Naive thymus-derived CD4-positive, alpha-beta T cell (primary cell): ENCODE measurements at regions not wholly inside any gene's neighbourhood (a gene's known extent, or its start where the extent isn't known, plus 50 kb on each side); places are given as distances from the start of the nearest gene placed in this dataset.

Experiments
- ATAC-seq: fragments of 150-1000 bp; cut with Tn5 transposase; 2 replicates; pipeline ENCODE4 v1.10.0; 2021; ENCODE audit warnings: mild to moderate bottlenecking, moderate library complexity
- CTCF ChIA-PET: fragments of 350-600 bp; sonication (Branson Sonifier 250); formaldehyde crosslinking; loops from one replicate; lab custom pipeline; 2021; ENCODE audit warnings: antibody characterized with exemption; lab: Charles Lee
- POLR2A ChIA-PET: fragments of 350-600 bp; sonication (Branson Sonifier 250); formaldehyde crosslinking; loops from one replicate; lab custom pipeline; 2021; ENCODE audit warnings: antibody characterized with exemption, inconsistent platforms; lab: Charles Lee
- DNase-seq, 9 donors: peaks; one replicate each; pipeline versions ENCODE4 v3.0.0 to v3.0.0-alpha.2; 2020 to 2022; ENCODE audit warnings: mixed read lengths in 1 of 9
- H3K27ac ChIP-seq: one replicate; pipeline ENCODE4 v1.7.0; 2013; ENCODE audit warnings: mild to moderate bottlenecking, low read depth, low read length, moderate library complexity
- H3K27me3 ChIP-seq, 2 donors: one replicate each; pipeline ENCODE4 v1.7.0; 2013; ENCODE audit warnings: low read length in 2 of 2, mild to moderate bottlenecking in 2 of 2, moderate library complexity in 2 of 2; ENCODE audit not compliant: control insufficient read depth in 2 of 2, insufficient read depth in 2 of 2
- H3K36me3 ChIP-seq, 3 experiments: 1 replicate in 2 of 3; 2 replicates in 1 of 3; pipeline ENCODE4 v1.7.0; 2013; ENCODE audit warnings: low read length in 3 of 3, mild to moderate bottlenecking in 3 of 3, moderate library complexity in 1 of 3; ENCODE audit not compliant: insufficient read depth in 3 of 3, control insufficient read depth in 2 of 3
- H3K4me1 ChIP-seq, 2 donors: one replicate each; pipeline ENCODE4 v1.7.0; 2013; ENCODE audit warnings: low read length in 2 of 2, mild to moderate bottlenecking in 2 of 2, moderate library complexity in 1 of 2; ENCODE audit not compliant: control insufficient read depth in 2 of 2, insufficient read depth in 2 of 2
- H3K4me3 ChIP-seq: 2 replicates; pipeline ENCODE4 v1.7.0; 2013; ENCODE audit warnings: mild to moderate bottlenecking, low read length
- H3K9me3 ChIP-seq, 3 experiments: 1 replicate in 2 of 3; 2 replicates in 1 of 3; pipeline ENCODE4 v1.7.0; 2013; ENCODE audit warnings: low read length in 3 of 3; ENCODE audit not compliant: control insufficient read depth in 2 of 3
- H3K27ac Mint-ChIP-seq, 9 donors: one replicate each; pipeline ENCODE4 v1.8.0; 2020 to 2022; ENCODE audit warnings: mixed read lengths in 9 of 9, mild to moderate bottlenecking in 8 of 9, moderate library complexity in 5 of 9, inconsistent platforms in 2 of 9
- H3K27me3 Mint-ChIP-seq, 5 donors: one replicate each; pipeline ENCODE4 v1.8.0; 2021 to 2022; ENCODE audit warnings: mixed read lengths in 5 of 5, mild to moderate bottlenecking in 1 of 5
- H3K36me3 Mint-ChIP-seq, 5 donors: one replicate each; pipeline ENCODE4 v1.8.0; 2020 to 2022; ENCODE audit warnings: mixed read lengths in 5 of 5, mild to moderate bottlenecking in 3 of 5, inconsistent platforms in 1 of 5
- H3K4me1 Mint-ChIP-seq, 7 donors: one replicate each; pipeline ENCODE4 v1.8.0; 2020 to 2022; ENCODE audit warnings: mixed read lengths in 7 of 7, mild to moderate bottlenecking in 3 of 7, inconsistent platforms in 1 of 7
- H3K4me3 Mint-ChIP-seq, 10 donors: one replicate each; pipeline ENCODE4 v1.8.0; 2020 to 2022; ENCODE audit warnings: mild to moderate bottlenecking in 10 of 10, mixed read lengths in 10 of 10, moderate library complexity in 6 of 10, inconsistent platforms in 2 of 10
- H3K9me3 Mint-ChIP-seq, 11 donors: one replicate each; pipeline ENCODE4 v1.8.0; 2020 to 2022; ENCODE audit warnings: mixed read lengths in 11 of 11, mild to moderate bottlenecking in 4 of 11, inconsistent platforms in 1 of 11, moderate library complexity in 1 of 11
- intact Hi-C, 2 donors: fragments of 100-400 bp; cut with micrococcal nuclease; formaldehyde crosslinking; loops; one replicate each; pipeline ENCODE4 v1.15.1; 2023

GRCh38 chr12:73330584-73331351 is 1058.6 kb downstream of the TRHDE start:
- ATAC-seq (no peak), DNase-seq (no peak)
- intact Hi-C loops, result no loop called here

DNA sequence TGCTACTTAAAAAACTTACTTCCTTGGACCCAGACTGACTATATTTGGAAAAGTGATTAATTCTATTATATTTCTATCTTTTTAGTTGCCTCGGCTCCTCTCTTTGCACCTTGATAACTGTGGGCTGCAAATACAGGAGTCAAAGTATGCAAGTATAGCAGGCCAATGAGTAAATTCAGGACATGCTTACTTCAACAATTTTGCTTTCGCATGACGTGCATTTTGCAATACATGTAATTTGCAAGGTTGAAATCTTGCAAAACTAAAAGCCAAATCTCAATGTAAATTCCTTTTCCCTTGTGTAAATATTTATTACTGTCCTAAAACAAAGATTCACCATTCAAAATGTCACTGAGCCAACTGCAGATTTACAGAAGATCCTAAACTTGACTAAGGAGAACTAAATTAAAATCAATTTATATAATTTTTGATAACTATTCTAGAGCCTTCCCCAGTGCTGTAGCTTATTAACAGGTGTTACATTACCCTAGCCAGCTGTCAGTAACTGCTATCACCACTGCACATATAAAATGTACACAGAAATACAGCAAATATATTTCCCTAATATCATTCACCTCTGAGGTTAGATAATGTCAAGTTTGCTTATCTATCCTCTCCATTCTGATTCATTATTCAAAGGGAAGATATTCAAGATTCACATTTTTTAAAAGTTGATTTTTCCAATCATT is 1069.5 kb downstream of the TRHDE start:
- Histone ChIP-seq H3K4me1 (no peaks in the 10 kb centered on the region), H3K27ac (no peak overlapping the region), H3K27me3 (no peaks in the 10 kb centered on the region), H3K4me3 (no peak overlapping the region), H3K9me3 (no peaks in the 10 kb centered on the region), H3K36me3 (no peaks in the 10 kb centered on the region)
- ATAC-seq (no peak), DNase-seq (no peak)
- no peaks in the 10 kb centered on the region for H3K4me1 Mint-ChIP-seq
- ChIA-PET POLR2A (no interaction called here), CTCF (no interaction called here)
- no peaks in the 10 kb centered on the region for H3K36me3 Mint-ChIP-seq
- no peak overlapping the region for H3K4me3 Mint-ChIP-seq
- no peaks in the 10 kb centered on the region for H3K27me3 Mint-ChIP-seq
- H3K27ac Mint-ChIP-seq, result no peak overlapping the region
- H3K9me3 Mint-ChIP-seq, result peaks cover 0 to 11% (median 5%) of the 10 kb centered on the region in 11 donors
- intact Hi-C loops, result no loop called here

More at GRCh38 chr12:73330584-73331351, 1058.6 kb downstream of the TRHDE start:
- no peak overlapping the region for H3K27ac Mint-ChIP-seq
- POLR2A ChIA-PET, result no interaction called here
- CTCF ChIA-PET, result no interaction called here
- Histone ChIP-seq H3K4me1 (no peaks in the 10 kb centered on the region), H3K9me3 (no peaks in the 10 kb centered on the region), H3K4me3 (no peak overlapping the region), H3K27ac (no peak overlapping the region), H3K27me3 (no peaks in the 10 kb centered on the region), H3K36me3 (no peaks in the 10 kb centered on the region)
- no peaks in the 10 kb centered on the region for H3K4me1 Mint-ChIP-seq
- no peak overlapping the region for H3K4me3 Mint-ChIP-seq
- H3K27me3 Mint-ChIP-seq, result no peaks in the 10 kb centered on the region
- no peaks in the 10 kb centered on the region for H3K36me3 Mint-ChIP-seq
- peaks cover 0 to 17% (median 0%) of the 10 kb centered on the region in 11 donors for H3K9me3 Mint-ChIP-seq

DNA sequence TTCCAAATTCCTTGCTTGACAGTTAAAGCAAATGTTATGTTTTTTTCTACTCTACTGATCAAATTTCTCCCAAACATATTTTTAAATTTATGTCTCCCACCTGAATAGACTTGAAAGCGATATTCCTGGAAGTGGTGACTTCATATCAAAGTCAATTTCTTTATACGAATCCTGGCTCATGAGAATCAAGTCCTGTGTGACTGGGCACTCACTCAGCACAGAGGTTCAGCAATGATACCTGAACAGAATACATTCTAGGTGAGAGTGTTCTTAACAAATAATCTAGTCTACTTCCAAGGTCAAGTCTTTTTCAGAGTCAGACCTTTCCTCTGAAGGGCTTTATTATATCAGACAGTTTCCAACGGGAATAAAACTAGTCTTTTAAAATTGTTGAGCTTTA is 1070.6 kb downstream of the TRHDE start:
- Mint-ChIP-seq H3K36me3 (no peaks in the 10 kb centered on the region), H3K4me1 (no peaks in the 10 kb centered on the region), H3K9me3 (peaks cover 0 to 15% (median 8%) of the 10 kb centered on the region in 11 donors), H3K27ac (no peak overlapping the region), H3K27me3 (no peaks in the 10 kb centered on the region), H3K4me3 (no peak overlapping the region)
- POLR2A ChIA-PET, result no interaction called here
- H3K27me3 ChIP-seq, result no peaks in the 10 kb centered on the region
- H3K4me1 ChIP-seq, result no peaks in the 10 kb centered on the region
- no peak overlapping the region for H3K4me3 ChIP-seq
- no peak for ATAC-seq
- H3K9me3 ChIP-seq, result no peaks in the 10 kb centered on the region
- H3K36me3 ChIP-seq, result no peaks in the 10 kb centered on the region
- intact Hi-C loops, result no loop called here
- no peak for DNase-seq
- no peak overlapping the region for H3K27ac ChIP-seq
- CTCF ChIA-PET, result no interaction called here

DNA sequence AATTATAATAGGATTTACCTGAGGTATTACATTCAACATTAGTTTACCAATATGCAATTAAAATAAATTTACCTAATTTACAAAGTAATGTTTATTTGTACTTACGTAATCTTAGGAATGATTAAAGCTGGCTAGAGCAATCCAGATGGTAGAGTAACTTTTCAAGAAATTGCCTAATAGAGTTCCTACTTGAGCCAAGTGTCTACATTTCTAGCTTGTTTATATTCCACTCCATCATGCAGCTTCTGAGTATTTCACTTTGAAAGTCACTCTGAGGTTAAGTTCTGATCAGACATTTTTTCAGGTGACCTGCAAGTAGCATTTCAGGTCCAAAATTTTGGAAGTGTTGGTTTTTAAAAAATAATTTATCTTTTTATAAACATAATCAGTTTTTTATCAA is 1080.7 kb downstream of the TRHDE start:
- no peaks in the 10 kb centered on the region for H3K27me3 ChIP-seq
- ChIA-PET POLR2A (no interaction called here), CTCF (no interaction called here)
- intact Hi-C loops, result no loop called here
- Mint-ChIP-seq H3K4me3 (no peak overlapping the region), H3K27me3 (no peaks in the 10 kb centered on the region), H3K4me1 (no peaks in the 10 kb centered on the region), H3K9me3 (peaks cover 0 to 12% (median 4%) of the 10 kb centered on the region in 11 donors), H3K27ac (no peak overlapping the region), H3K36me3 (no peaks in the 10 kb centered on the region)
- no peak for DNase-seq
- no peak overlapping the region for H3K4me3 ChIP-seq
- ATAC-seq, result no peak
- H3K36me3 ChIP-seq, result no peaks in the 10 kb centered on the region
- no peaks in the 10 kb centered on the region for H3K9me3 ChIP-seq
- no peak overlapping the region for H3K27ac ChIP-seq
- H3K4me1 ChIP-seq, result no peaks in the 10 kb centered on the region

DNA sequence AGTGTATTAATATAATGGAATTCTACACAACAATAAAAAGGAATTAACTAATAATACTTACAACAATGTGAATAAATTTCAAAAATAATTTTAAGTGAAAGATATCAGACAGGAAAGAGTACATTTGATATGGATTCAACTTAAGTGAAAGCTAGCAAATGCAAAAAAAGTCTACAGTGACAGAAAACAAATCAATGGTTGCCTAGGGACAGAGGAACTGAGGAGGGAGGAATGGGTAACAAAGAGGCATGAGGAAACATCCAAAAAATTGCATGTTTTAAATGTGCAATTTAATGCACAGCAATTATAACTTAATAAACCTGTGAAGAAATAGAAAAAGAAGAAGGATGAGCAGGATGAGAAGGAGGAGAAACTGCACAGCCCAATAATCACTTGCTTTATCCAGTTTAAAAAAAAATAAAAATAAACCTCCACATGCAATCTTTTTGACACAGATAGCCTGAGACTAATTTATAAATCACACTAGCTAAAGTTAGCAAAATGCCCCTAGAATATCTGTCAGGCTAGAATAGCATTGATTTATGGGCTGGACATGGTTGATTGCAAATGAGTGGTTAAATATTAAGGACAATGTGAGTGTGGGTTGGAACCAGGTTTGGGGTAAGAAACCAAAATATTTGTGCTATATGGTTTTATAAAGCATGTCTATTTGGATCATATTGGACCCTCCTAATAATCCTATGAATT is 1089.1 kb downstream of the TRHDE start:
- Histone ChIP-seq H3K27ac (no peak overlapping the region), H3K9me3 (no peaks in the 10 kb centered on the region), H3K4me1 (no peaks in the 10 kb centered on the region), H3K27me3 (no peaks in the 10 kb centered on the region), H3K36me3 (no peaks in the 10 kb centered on the region), H3K4me3 (no peak overlapping the region)
- Mint-ChIP-seq H3K4me3 (no peak overlapping the region), H3K9me3 (peaks cover 0 to 23% (median 7%) of the 10 kb centered on the region in 11 donors), H3K27me3 (no peaks in the 10 kb centered on the region), H3K4me1 (no peaks in the 10 kb centered on the region), H3K36me3 (no peaks in the 10 kb centered on the region), H3K27ac (no peak overlapping the region)
- intact Hi-C loops, result no loop called here
- POLR2A ChIA-PET, result no interaction called here
- ATAC-seq, result no peak
- CTCF ChIA-PET, result no interaction called here
- no peak for DNase-seq

GRCh38 chr12:73361864-73362230 is 1089.7 kb downstream of the TRHDE start:
- CTCF ChIA-PET, result no interaction called here
- H3K4me1 Mint-ChIP-seq, result no peaks in the 10 kb centered on the region
- no peaks in the 10 kb centered on the region for H3K4me1 ChIP-seq

More at GRCh38 chr12:73361864-73362230, 1089.7 kb downstream of the TRHDE start:
- Mint-ChIP-seq H3K4me3 (no peak overlapping the region), H3K9me3 (peaks cover 0 to 23% (median 7%) of the 10 kb centered on the region in 11 donors), H3K27ac (no peak overlapping the region), H3K27me3 (no peaks in the 10 kb centered on the region), H3K36me3 (no peaks in the 10 kb centered on the region)
- Histone ChIP-seq H3K4me3 (no peak overlapping the region), H3K27me3 (no peaks in the 10 kb centered on the region), H3K36me3 (no peaks in the 10 kb centered on the region), H3K27ac (no peak overlapping the region), H3K9me3 (no peaks in the 10 kb centered on the region)
- ATAC-seq (no peak), DNase-seq (no peak)
- intact Hi-C loops, result no loop called here
- POLR2A ChIA-PET, result no interaction called here
